ENCODE measurements at regions not wholly inside any gene's neighbourhood (a gene's known extent, or its start where the extent isn't known, plus 50 kb on each side); places are given as distances from the start of the nearest gene placed in this dataset.

DNA sequence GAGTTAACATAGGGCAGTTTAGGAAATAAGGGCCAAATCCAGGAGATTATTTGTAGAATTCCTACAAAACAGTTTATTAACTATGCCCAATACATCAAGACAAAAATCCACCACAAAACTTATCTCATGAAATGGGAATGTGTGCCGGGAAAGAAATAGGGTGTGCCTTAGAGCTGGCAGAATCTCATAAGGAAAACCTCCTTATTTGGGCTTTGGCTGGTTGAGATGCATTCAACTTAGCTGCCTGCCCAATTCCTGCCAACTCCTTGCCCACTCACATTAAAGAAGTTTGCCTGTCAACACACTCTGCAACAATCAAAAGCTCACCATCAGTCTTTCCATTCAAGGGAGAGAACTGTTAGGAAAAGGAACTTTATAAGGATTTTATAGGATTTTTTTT, 500.6 kb downstream of the SATB2 start:
- Histone ChIP-seq H3K4me1 (ENCODE audit: insufficient read depth, low read length) (no peaks in the 10 kb centered on the region), H3K4me3 (ENCODE audit: low read length) (no peak overlapping the region), H3K79me2 (ENCODE audit: low read length) (no peaks in the 10 kb centered on the region), H3K4me2 (ENCODE audit: low read length) (no peak overlapping the region), H2AFZ (ENCODE audit: low read length) (no peak overlapping the region), H3K9me2 (replicated peaks; ENCODE audit: low read length) (no peaks in the 10 kb centered on the region), H3K27me3 (ENCODE audit: low read length) (no peaks in the 10 kb centered on the region), H3K9me3 (ENCODE audit: low read length) (no peaks in the 10 kb centered on the region), H4K20me1 (ENCODE audit: low read length) (no peaks in the 10 kb centered on the region), H3K27ac (ENCODE audit: low read length) (no peak overlapping the region), H3K36me3 (ENCODE audit: low read depth, low read length) (no peaks in the 10 kb centered on the region), H3F3A (ENCODE audit: low read length, unreplicated experiment) (no peaks in the 10 kb centered on the region), H3K9ac (ENCODE audit: low read length) (no peak overlapping the region)
- TF ChIP-seq EZH2phosphoT487 (IDR thresholded peaks at IDR 0.05; ENCODE audit: borderline replicate concordance, low read length), result no peak
- TF ChIP-seq, protein P1, sequence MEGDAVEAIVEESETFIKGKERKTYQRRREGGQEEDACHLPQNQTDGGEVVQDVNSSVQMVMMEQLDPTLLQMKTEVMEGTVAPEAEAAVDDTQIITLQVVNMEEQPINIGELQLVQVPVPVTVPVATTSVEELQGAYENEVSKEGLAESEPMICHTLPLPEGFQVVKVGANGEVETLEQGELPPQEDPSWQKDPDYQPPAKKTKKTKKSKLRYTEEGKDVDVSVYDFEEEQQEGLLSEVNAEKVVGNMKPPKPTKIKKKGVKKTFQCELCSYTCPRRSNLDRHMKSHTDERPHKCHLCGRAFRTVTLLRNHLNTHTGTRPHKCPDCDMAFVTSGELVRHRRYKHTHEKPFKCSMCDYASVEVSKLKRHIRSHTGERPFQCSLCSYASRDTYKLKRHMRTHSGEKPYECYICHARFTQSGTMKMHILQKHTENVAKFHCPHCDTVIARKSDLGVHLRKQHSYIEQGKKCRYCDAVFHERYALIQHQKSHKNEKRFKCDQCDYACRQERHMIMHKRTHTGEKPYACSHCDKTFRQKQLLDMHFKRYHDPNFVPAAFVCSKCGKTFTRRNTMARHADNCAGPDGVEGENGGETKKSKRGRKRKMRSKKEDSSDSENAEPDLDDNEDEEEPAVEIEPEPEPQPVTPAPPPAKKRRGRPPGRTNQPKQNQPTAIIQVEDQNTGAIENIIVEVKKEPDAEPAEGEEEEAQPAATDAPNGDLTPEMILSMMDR (conservative IDR thresholded peaks at IDR 0.05; ENCODE audit: low read depth, low read length), result no peak
- TF ChIP-seq EZH2 (IDR thresholded peaks at IDR 0.05; ENCODE audit: low read length, unreplicated experiment), result no peak
- ChIA-PET CTCF (no interaction called here), POLR2A (ENCODE audit: unreplicated experiment) (no interaction called here)
- no peak for DNase-seq
- intact Hi-C loops (cut with micrococcal nuclease), result no loop called here
- ATAC-seq, result no peak
- BruUV-seq (replicated peaks), result no TSS peak

DNA sequence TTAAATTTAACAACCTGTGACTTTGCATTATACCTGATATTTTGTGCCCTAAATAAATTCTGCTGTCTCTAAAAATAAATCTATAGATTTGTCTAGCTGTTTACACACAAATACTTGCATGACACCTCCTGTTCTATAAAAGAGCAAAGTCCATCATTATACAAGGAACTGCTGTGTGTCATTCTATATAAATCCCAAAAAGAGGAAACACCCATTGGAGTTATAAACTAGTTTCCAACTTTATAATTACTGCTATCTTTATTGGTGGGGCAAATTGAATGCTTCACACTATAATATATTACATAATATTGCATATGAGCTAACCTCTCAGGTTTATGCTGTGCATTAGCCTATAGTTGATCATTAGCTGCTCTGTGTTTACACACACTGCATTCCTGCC, 504.4 kb downstream of the SATB2 start:
- Histone ChIP-seq H3K79me2 (ENCODE audit: low read length) (no peaks in the 10 kb centered on the region), H3K4me1 (ENCODE audit: insufficient read depth, low read length) (no peaks in the 10 kb centered on the region), H3K4me3 (ENCODE audit: low read length) (no peak overlapping the region), H4K20me1 (ENCODE audit: low read length) (no peaks in the 10 kb centered on the region), H3K4me2 (ENCODE audit: low read length) (no peak overlapping the region), H2AFZ (ENCODE audit: low read length) (no peak overlapping the region), H3K9ac (ENCODE audit: low read length) (no peak overlapping the region), H3K9me2 (replicated peaks; ENCODE audit: low read length) (no peaks in the 10 kb centered on the region), H3K27me3 (ENCODE audit: low read length) (no peaks in the 10 kb centered on the region), H3K9me3 (ENCODE audit: low read length) (no peaks in the 10 kb centered on the region), H3K27ac (ENCODE audit: low read length) (no peak overlapping the region), H3F3A (ENCODE audit: low read length, unreplicated experiment) (no peaks in the 10 kb centered on the region), H3K36me3 (ENCODE audit: low read depth, low read length) (no peaks in the 10 kb centered on the region)
- ATAC-seq, result no peak
- DNase-seq, result no peak
- ChIA-PET POLR2A (ENCODE audit: unreplicated experiment) (no interaction called here), CTCF (no interaction called here)
- TF ChIP-seq, protein P1 (conservative IDR thresholded peaks at IDR 0.05; ENCODE audit: low read depth, low read length), result no peak
- TF ChIP-seq EZH2phosphoT487 (IDR thresholded peaks at IDR 0.05; ENCODE audit: borderline replicate concordance, low read length), result no peak
- no peak for TF ChIP-seq EZH2 (IDR thresholded peaks at IDR 0.05; ENCODE audit: low read length, unreplicated experiment)
- BruUV-seq (replicated peaks), result no TSS peak
- intact Hi-C loops (cut with micrococcal nuclease), result no loop called here

DNA sequence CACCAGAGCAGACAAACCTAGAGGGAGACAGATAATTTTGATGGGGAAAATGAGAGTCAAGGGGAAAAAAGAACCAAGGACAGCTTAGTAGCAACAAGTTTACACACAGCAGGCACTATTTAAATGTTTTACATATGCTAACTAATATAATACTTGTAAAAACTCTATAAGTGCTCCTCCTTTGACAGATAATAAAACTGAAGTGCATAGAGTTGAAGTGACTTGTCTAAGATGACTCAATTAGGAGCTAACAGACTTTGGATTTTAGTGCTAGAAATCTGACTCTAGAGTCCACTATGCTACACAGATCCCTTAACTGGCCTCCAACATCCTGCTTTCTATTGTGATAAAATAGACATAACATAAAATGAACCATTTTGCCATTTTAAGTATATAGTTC, 506.9 kb downstream of the SATB2 start:
- TF ChIP-seq, protein P1 (conservative IDR thresholded peaks at IDR 0.05; ENCODE audit: low read depth, low read length), result no peak
- TF ChIP-seq EZH2 (IDR thresholded peaks at IDR 0.05; ENCODE audit: low read length, unreplicated experiment), result no peak
- no peak for TF ChIP-seq EZH2phosphoT487 (IDR thresholded peaks at IDR 0.05; ENCODE audit: borderline replicate concordance, low read length)
- CTCF ChIA-PET, result no interaction called here
- no peaks in the 10 kb centered on the region for H4K20me1 ChIP-seq (ENCODE audit: low read length)
- H3K9me2 ChIP-seq (replicated peaks; ENCODE audit: low read length), result no peaks in the 10 kb centered on the region
- H3K27me3 ChIP-seq (ENCODE audit: low read length), result no peaks in the 10 kb centered on the region
- no peak overlapping the region for H2AFZ ChIP-seq (ENCODE audit: low read length)
- no peak overlapping the region for H3K4me2 ChIP-seq (ENCODE audit: low read length)
- H3K9me3 ChIP-seq (ENCODE audit: low read length), result no peaks in the 10 kb centered on the region
- H3K4me1 ChIP-seq (ENCODE audit: insufficient read depth, low read length), result no peaks in the 10 kb centered on the region
- DNase-seq (no peak), ATAC-seq (no peak)
- H3K9ac ChIP-seq (ENCODE audit: low read length), result no peak overlapping the region
- POLR2A ChIA-PET (ENCODE audit: unreplicated experiment), result no interaction called here
- intact Hi-C loops (cut with micrococcal nuclease), result no loop called here
- no peak overlapping the region for H3K4me3 ChIP-seq (ENCODE audit: low read length)
- H3K36me3 ChIP-seq (ENCODE audit: low read depth, low read length), result no peaks in the 10 kb centered on the region
- no TSS peak for BruUV-seq (replicated peaks)
- no peak overlapping the region for H3K27ac ChIP-seq (ENCODE audit: low read length)
- no peaks in the 10 kb centered on the region for H3F3A ChIP-seq (ENCODE audit: low read length, unreplicated experiment)
- no peaks in the 10 kb centered on the region for H3K79me2 ChIP-seq (ENCODE audit: low read length)

Data from PC-3 (cell line).